GM19452 (cell line): ENCODE measurements at regions not wholly inside any gene's neighbourhood (a gene's known extent, or its start where the extent isn't known, plus 50 kb on each side); places are given as distances from the start of the nearest gene placed in this dataset.

Experiments
- ATAC-seq: cut with Tn5 transposase; IDR thresholded peaks from one replicate; pipeline ENCODE4 v1.9.1; 2021; ENCODE audit not compliant: unreplicated experiment

GRCh38 chr5:67262956-67263355 lies 66.4 kb upstream of the CD180 start:
- ATAC-seq = no peak

- no peak for ATAC-seq
Measured at GRCh38 chr5:67262206-67262605, 65.6 kb upstream of the CD180 start.

GRCh38 chr5:67259548-67260215 lies 63.1 kb upstream of the CD180 start:
- no peak for ATAC-seq

- ATAC-seq = no peak
Measured at GRCh38 chr5:67257500-67257899, 60.9 kb upstream of the CD180 start.

GRCh38 chr5:67257077-67257476 lies 60.5 kb upstream of the CD180 start:
- no peak for ATAC-seq

GRCh38 chr5:67255881-67256280 lies 59.3 kb upstream of the CD180 start:
- ATAC-seq = no peak

- ATAC-seq = no peak
Measured at GRCh38 chr5:67253911-67254310, 57.3 kb upstream of the CD180 start.

- ATAC-seq = no peak
Measured at GRCh38 chr5:67249590-67249895, 52.9 kb upstream of the CD180 start.

GRCh38 chr5:67248703-67249589 lies 52.3 kb upstream of the CD180 start:
- ATAC-seq = no peak

- no peak for ATAC-seq
Measured at GRCh38 chr5:67246546-67247268, 50.1 kb upstream of the CD180 start.
